ENCODE measurements at regions not wholly inside any gene's neighbourhood (a gene's known extent, or its start where the extent isn't known, plus 50 kb on each side); places are given as distances from the start of the nearest gene placed in this dataset.

- TF ChIP-seq, protein P1, sequence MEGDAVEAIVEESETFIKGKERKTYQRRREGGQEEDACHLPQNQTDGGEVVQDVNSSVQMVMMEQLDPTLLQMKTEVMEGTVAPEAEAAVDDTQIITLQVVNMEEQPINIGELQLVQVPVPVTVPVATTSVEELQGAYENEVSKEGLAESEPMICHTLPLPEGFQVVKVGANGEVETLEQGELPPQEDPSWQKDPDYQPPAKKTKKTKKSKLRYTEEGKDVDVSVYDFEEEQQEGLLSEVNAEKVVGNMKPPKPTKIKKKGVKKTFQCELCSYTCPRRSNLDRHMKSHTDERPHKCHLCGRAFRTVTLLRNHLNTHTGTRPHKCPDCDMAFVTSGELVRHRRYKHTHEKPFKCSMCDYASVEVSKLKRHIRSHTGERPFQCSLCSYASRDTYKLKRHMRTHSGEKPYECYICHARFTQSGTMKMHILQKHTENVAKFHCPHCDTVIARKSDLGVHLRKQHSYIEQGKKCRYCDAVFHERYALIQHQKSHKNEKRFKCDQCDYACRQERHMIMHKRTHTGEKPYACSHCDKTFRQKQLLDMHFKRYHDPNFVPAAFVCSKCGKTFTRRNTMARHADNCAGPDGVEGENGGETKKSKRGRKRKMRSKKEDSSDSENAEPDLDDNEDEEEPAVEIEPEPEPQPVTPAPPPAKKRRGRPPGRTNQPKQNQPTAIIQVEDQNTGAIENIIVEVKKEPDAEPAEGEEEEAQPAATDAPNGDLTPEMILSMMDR (IDR thresholded peaks at IDR 0.05), result no peak
- no peak for TF ChIP-seq POLR2A (IDR thresholded peaks at IDR 0.05)
- no peak for TF ChIP-seq EP300 (IDR thresholded peaks at IDR 0.05)
Observed at GRCh38 chr10:107576746-107577145, 412.2 kb upstream of the SORCS1 start.

Data from tibial nerve (tissue), 4 donors.